Vagina (tissue), 2 donors: ENCODE measurements at regions not wholly inside any gene's neighbourhood (a gene's known extent, or its start where the extent isn't known, plus 50 kb on each side); places are given as distances from the start of the nearest gene placed in this dataset.

ENCODE experiments used
- CTCF ChIP-seq, 3 experiments: fragments of 450-650 bp in 2 of 3; fragments of 200-600 bp in 1 of 3; sonication (generic) in 1 of 3; IDR thresholded peaks; one replicate each; pipeline ENCODE4 v1.5.1; 2017 to 2019; ENCODE audit warnings: antibody characterized with exemption in 3 of 3, mild to moderate bottlenecking in 2 of 3, moderate library complexity in 2 of 3
- POLR2A ChIP-seq, 2 donors: fragments of 450-650 bp; IDR thresholded peaks; one replicate each; pipeline ENCODE4 v1.6.1; 2017; ENCODE audit warnings: antibody characterized with exemption in 2 of 2, mild to moderate bottlenecking in 2 of 2, moderate library complexity in 2 of 2
- POLR2AphosphoS5 ChIP-seq, 2 donors: sonication (generic); formaldehyde crosslinking; IDR thresholded peaks; one replicate each; pipeline ENCODE4 v1.9.0; 2017; ENCODE audit warnings: antibody characterized with exemption in 2 of 2, mild to moderate bottlenecking in 2 of 2, low read depth in 1 of 2; ENCODE audit not compliant: insufficient read depth in 1 of 2

GRCh38 chr12:38123566-38124246, 192.9 kb upstream of the ALG10B start:
- TF ChIP-seq CTCF (IDR thresholded peaks at IDR 0.05) (no peak), POLR2A (IDR thresholded peaks at IDR 0.05) (no peak), POLR2AphosphoS5 (IDR thresholded peaks at IDR 0.05; ENCODE audit: insufficient read depth in 1 of 2, low read depth in 1 of 2) (no peak)
